GM21825 (cell line): ENCODE measurements at regions not wholly inside any gene's neighbourhood (a gene's known extent, or its start where the extent isn't known, plus 50 kb on each side); places are given as distances from the start of the nearest gene placed in this dataset.
"Not testable (repeated sequence)": the region's sequence is repeated elsewhere in the genome, so short reads cannot be mapped to it uniquely, and the experiment has no call there.

Source experiments
- ATAC-seq: cut with Tn5 transposase; IDR thresholded peaks from one replicate; pipeline ENCODE4 v1.9.1; 2021; ENCODE audit warnings: mild to moderate bottlenecking, moderate library complexity; ENCODE audit not compliant: unreplicated experiment

DNA sequence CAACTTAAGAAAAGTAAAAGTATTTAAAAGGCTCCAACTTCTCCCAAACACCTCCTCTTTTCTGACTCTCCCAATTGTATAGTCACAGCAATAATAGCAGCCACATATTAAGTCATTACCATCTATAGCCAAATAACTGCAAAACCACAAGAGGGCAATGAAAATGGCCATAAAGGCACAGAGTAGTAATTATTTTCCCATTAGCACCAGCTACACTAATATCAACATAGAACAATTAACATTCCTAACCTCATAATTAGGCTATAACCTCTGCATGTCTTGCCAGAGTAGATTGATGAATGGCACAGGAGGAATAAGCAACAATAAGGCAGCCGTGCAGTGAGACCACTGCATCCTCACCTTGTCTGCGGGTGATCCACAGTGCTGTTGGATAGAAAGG lies 226.4 kb upstream of the SERP2 start:
- no peak for ATAC-seq

DNA sequence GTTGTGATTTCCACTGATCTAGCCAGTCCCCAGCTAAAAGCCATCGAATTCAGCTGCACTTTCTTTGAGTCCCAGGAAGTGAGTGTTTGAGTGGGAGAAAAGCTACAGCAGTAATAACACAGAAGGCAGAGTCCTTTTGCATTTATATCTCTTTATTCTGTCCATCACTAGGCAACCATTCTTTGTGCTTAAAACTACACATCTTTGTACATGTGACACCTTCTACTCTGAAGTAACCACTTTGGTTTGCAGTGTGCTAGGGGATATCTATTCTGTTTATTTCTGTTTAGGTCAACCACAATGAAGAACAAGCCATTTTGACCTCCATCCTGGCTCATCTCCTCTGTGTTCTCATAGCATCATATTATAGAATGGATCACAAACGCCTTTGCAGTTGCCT lies 226.0 kb upstream of the SERP2 start:
- ATAC-seq: no peak

DNA sequence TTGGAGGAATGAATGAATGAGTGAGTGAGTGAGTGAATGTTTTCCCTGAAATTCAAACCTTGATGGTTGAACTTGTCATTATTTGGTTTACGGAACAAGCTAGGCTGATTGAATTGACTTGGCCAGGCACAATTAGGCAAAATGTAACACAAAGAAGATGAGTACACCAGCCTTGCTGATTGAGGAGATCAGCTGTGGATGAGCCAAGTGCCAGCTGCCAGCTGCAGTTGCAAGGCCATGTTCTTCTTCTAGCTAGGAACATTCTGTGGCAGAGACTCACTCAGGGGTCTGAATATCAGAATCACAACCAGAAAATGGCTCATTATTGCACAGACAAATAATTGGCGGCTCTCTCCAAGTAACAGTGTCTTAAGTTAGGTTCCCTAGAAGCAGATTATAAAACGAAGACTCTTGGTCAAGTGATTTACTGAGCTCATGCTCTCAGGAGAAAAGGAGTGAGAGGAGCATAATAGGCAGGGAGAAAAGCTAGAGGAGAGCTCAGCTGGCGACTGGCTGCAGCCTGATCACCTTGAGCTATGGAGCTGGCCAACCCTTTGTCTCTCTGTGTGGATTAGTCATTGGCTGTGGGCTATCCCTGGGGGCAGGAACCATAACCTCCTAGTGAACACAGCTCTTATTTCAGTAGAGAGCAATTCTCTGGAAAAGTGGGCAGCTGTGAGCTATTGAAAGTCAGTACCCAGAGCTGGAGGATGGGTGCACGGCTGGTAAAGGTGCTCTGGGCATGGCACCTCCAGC lies 225.3 kb upstream of the SERP2 start:
- no peak for ATAC-seq

DNA sequence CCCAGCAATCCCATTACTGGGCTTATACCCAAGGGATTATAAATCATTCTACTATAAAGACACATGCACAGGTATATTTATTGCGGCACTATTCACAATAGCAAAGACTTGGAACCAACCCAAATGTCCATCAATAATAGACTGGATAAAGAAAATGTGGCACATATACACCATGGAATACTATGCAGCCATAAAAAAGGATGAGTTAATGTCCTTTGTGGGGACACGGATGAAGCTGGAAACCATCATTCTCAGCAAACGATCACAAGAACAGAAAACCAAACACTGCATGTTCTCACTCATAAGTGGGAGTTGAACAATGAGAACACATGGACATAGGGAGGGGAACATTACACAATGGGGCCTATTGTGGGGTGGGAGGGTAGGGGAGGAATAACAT lies 224.4 kb upstream of the SERP2 start:
- ATAC-seq: not testable (repeated sequence)

DNA sequence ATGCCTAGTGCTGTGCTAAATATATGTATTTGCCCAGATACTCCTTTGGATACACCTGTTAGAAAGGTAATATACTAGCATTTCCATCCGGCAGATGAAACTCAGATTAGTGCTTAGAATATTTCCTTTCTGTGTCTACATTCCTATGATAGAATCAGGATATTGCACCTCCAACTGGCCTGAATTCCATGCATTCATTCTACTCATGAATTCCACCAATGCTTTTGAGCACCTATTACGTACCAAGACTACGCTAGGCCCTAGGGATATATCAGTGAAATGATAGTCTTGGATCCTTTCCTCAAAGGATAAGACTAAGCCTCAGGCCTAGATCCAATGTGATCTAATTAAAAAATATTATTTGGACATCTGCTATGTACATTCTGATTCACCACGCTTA lies 223.8 kb upstream of the SERP2 start:
- ATAC-seq: no peak

DNA sequence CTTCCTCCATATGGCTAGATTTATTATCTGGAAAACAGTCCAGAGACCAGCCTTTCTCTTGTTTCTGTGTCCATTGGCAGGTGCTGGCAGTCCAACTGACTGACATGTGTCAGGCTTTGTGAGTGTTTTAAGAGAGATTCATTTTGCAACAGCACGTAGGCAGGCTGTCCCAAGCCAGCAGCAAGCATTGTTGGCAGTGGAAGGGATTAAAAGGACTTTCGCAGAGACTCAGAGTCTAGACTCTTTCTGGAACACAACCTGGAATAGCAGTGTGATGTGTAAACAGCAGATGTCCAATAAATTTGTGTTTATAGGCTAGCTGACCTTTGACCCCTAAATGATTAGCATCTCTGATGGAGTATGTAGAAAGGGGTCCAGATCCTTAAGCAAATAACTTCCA lies 222.2 kb upstream of the SERP2 start:
- ATAC-seq: no peak

DNA sequence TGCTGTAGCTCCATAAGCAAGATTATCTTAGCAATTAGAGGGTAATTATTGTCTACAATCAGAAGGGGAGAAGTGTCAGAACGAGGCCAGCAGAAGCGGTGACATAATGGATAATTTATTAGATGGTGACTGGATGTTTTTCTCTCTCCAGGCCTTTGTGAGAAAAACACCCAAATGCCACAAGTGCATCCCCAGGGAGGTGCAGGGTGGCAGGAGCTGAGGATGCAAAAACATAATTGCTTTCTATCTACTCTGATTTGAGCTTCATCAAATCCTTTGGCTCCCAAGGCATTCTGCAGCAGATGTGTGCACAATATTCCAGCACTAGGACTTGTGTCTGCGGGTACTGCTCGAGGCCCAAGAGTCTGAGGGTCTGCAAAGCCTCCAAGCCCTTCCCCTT lies 220.1 kb upstream of the SERP2 start:
- ATAC-seq: no peak

DNA sequence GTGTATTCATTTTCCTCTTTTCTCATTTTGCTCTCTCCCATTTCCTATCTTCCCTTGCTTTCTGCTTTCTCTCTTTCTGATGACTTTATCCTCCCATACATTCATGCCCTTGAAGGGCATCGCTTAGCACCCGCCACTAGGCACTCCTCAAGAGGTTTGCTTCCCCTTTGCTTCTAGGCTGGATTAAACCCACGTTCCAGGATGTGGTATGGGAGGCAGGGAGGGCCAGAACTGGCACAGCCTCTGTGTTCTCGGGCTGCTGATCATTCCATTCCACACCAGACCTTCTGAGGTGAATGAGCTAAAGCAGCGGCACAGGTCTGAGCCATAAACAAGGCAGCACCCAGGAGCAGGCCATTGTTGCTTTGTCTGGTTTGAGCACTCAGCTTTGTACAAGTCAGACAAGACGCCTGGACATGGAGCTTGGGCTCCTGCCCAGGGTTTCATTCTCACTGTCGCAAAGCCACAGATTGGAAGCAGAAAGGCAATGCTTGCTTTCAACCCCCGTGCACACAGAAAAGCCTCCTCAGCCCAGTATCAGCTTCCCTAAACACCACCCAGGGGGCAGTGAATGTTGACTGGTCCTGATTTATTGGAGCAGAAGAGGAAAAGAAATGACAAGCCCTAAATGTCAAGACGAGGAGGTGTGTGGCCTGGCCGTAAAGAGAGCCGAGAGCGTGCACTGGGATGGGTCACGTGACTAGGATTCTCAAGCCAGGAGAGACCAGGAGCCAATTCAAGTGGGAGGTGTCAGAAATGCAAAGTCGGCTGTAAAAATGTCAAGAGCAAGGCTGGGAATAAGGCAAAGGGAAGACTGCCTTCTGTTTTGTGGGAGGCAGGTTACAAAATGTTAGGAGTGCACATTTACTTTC lies 218.0 kb upstream of the SERP2 start:
- ATAC-seq: no peak

DNA sequence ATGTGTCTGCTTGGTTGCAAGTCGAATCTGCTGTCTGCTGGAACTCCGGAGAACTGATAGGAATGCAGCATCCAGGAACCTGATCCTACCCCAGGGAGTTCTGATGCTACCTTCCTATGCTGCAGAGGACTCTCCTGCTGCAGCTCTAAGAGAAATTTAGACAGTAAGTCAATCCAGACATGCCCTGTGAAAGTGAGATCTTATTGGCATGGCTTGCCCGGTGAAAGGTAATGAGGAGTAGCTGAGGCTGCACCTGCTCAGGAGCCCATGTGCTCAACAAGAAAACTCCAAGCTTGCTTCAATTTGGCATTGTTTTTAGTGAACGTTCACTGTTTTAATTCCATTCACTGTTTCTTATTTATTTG lies 217.3 kb upstream of the SERP2 start:
- no peak for ATAC-seq

DNA sequence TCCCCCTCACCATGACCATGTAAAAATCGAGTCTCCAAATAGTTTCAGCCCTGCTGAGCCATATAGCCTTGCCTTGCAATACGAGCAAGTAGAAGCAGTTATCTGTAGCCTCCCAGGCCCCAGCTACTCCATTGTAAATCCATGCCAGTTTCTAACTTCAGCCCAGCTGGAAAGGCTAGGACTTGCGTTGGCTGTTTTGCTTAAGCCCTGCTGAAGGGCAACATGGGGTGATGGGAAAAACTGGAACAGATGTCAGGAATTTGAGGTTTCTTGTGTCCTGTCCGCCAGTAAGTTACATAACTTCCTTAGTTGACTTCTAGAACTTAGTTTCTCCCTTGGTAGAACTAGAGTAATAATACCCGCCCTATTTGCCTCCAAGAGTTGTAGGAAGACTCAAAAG lies 216.0 kb upstream of the SERP2 start:
- ATAC-seq: no peak

DNA sequence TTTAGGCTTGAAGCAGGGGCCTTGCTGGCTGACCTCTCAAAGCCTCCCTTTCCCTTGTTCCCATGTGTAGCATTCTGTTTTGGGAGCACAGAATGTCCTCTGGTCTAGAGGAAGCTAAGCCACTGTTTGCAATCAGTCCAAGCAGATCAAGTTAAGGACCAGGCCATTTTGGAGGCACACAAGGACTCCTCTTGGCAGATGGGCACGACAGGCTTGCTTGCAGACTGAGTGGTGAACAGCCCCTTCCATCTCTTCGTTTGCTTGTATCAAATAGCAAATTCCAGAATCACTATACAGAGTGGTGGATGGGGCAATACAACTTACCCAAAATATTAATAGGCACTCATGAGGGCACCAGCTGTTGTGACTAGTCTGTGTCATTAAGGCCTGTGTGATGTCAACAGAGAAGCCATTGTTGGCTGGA lies 215.5 kb upstream of the SERP2 start:
- no peak for ATAC-seq

DNA sequence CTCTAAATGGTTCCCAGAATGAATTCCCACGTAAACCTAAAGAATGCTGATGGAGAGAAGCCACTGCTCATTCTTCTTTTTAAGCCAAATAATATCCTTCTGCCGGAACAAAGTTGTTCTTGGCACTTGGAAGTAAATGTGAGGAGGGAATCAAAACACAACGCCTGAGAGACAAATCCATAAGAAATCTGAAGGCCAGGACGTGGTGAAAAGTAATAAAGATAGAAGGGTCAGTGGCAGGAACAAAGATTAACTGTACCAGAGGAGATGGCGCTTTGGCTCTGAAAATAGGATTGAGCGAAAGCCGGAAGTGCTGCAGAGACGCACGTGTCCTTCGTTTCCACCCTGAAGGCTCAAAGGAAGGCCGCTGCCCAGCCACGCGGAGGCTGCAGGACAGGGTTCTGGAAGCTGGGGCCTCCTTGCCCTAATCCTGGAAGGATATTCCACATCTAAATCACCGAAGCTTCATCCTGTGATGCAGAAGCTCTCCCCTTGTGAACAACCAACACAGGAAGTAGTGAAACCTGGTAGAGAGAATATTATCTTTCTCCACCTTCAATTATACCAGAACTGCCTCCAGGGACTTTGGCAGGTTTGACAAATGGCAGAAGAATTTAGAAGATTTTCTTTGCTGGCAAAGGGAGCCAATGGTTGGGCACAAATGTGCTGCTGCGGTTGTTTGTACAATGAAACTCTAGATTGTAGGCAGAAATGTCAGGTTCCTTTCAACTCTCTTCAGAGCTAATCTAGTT lies 214.6 kb upstream of the SERP2 start:
- ATAC-seq: no peak

DNA sequence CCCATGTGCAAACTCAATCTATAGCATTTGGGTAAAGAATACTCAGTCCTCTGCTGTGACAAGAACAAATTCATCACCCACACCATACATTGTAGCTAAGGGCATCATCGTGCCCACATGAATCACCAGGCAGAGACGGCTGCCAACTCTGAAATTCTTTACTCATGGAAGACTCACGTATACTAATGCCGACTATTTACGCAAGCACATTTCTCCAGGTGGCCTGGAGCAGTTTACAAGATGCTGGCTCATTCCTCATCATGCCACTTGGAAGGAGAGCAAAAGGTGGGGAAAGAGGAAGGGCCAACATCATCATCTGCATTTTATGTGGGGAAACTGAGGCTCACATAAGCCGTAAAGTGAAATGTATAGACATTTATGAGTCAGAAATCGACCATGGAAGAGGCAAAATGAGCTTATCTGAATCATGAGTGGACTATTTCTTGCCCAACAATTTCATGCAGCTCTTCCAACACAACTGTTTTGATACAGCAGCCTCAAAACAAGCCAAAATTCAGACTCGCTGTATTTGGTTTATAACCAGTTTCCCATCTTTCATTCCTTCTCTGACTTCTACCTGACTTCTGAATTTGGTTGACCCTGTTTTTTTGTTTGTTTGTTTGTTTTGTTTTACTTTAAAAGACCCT lies 213.9 kb upstream of the SERP2 start:
- no peak for ATAC-seq

DNA sequence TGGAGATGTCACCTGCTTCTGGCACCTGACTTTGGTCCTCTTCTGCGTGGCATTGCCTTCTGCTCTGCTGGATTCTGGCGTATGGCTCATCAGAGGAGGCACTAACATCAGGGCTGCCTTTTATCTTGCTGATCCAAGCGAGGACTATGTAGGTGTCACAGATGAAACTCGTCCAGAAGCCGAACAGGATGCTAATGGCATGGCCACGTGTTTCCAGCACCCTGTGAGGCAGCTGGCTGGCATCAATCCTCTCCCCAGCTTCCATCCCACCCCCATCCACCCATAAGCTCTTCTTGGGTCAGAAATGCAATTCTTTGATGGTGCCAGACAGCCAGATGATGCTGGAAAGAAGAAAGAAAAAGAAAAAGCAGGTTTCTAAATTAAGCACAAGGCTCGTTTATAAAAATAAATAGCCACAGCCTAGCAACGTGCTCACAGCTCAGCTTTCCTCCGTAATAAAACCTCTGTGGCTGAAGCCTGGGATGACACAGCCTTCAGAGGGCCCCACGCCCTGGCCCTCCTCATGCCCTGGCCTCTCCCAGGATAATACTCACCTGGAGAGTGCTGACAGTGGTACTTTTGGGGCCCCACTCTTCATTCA lies 212.9 kb upstream of the SERP2 start:
- ATAC-seq: no peak

DNA sequence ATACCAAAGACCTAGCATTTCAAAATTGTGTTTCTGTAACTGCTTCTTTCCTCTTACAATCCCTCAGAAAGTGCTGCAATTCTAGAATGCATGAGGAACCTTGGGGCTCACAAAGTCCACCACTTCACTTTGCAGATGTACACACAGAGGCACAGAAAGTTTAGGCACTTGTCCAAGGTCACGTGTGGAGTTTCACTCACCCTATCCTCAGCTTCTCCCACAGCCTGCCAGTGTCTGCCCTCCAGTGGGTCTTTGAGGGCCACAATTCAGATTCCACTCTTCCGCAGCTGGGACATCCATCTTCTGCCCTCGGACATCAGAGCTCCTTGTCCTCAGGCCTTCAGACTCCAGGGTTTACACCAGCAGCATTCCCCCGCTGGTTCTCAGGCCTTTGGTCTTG lies 210.5 kb upstream of the SERP2 start:
- no peak for ATAC-seq

DNA sequence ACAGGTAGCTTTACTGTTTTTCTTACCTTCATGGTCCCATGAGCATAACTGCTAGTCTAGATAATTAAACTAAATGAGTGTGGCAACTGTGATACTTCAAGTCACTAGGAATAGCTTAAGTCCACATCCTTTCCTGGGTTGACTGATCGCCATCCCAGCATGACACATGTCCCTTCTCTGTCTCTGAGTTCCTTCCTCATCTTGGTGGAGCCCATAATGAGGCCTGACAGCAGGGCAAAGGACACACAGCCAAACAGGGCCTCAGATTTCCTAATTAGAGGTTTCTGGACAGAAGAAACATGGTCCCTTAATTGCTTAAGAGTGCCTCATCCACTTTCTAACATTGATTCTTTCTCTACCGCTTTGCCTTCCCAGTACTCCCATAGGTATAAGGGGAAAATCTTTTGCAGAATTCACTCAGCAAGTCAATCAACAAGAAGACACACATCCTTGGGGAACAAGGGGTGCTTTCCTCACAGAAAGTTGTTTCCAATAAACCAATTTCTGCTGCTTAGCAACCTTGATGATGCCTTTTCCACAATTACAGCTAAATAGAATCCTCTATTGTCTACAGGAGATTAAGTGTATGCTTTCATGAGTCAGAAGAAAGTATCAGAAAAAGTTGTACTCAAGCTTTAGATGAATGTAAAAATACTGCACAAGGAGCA lies 208.3 kb upstream of the SERP2 start:
- no peak for ATAC-seq

DNA sequence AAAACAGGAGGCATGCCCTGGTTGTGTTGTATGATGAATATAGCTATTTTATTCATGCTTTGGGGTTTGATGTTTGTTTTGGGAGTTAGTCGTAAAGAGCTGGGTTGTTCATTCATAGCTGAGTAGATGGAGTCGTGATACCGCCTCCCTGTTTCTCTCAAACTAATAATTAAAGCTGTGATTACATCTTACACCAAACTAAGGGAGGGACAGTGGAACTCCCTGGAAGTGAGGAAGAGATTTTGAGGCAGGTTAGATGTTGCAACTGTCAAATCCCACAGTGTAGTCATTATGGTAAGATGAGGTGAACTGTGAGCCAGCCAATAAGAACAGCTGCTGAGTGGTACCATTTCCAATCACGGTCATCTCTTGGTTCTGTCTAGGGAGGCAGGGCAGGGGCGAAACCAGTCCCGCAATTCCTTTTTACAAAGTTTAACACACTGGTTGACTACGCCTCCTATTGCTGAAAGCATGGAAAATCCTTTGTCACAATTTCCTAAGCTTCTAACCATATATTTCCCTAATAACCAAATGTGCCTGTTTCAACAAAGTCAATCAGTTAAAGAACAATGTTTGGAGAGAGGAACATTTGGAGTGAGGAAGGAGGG lies 207.6 kb upstream of the SERP2 start:
- no peak for ATAC-seq

DNA sequence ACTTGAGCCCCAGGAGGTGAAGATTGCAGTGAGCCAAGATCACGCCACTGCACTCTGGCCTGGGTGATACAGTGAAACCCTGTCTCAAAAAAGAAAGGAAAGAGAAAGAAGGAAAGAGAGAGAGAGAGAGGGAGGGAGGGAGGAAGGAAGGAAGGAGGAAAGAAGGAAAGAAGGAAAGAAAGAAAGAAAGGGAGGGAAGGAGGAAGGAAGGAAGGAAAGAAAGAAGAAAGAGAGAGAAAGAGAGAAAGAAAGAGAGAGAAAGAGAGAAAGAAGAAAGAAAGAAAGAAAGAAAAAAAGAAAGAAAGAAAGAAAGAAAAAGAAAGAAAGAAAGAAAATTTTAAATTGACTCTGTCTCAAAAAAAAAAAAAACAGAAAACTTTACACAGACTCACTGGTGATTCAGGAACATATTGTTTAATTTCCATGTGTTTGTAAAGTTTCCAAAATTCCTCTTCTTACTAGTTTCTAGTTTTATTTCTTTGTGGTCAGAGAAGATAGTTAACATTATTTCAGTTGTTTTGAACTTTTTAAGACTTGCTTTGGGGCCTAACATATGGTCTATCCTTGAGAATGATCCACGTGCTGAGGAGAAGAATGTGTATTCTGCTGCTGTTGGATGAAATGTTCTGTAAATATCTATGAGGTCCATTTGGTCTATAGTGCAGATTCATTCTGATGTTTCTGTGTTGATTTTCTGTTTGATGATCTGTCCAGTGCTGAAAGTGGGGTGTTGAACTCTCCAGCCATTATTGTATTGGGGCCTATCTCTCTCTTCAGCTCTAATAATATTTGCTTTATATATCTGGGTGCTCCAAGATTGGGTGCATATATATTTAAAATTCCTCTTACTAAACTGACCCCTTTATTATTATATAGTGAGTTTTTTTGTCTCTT lies 204.4 kb upstream of the SERP2 start:
- ATAC-seq: no peak

DNA sequence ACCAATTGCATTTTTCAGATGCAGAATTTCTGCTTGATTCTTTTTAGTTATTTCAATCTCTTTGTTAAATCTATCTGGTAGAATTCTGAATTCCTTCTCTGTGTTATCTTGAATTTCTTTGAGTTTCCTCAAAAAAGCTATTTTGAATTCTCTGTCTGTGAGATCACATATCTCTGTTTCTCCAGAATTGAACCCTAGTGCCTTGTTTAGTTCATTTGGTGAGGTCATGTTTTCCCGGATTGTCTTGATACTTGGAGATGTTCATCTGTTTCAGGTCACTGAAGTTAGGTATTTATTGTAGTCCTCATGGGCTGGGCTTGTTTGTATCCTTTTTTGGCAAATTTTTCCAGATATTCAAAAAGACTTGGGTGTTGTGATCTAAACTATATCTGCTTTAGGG lies 202.9 kb upstream of the SERP2 start:
- no peak for ATAC-seq
